ENCODE measurements at regions not wholly inside any gene's neighbourhood (a gene's known extent, or its start where the extent isn't known, plus 50 kb on each side); places are given as distances from the start of the nearest gene placed in this dataset.
"Not testable (repeated sequence)": the region's sequence is repeated elsewhere in the genome, so short reads cannot be mapped to it uniquely, and the experiment has no call there.

GRCh38 chrX:64565348-64565747 lies 170.1 kb upstream of the MTMR8 start:
- not testable (repeated sequence) for TF ChIP-seq CTCF (optimal IDR thresholded peaks at IDR 0.05 in 1 of 3, IDR thresholded peaks at IDR 0.05 in 1 of 3, conservative IDR thresholded peaks at IDR 0.05 in 1 of 3; ENCODE audit: extremely low read depth in 1 of 3, insufficient read depth in 2 of 3, low read length in 3 of 3); EZH2 (IDR thresholded peaks at IDR 0.05; ENCODE audit: low read length)

Data from keratinocyte (primary cell).